GM18498 (cell line): ENCODE measurements at regions not wholly inside any gene's neighbourhood (a gene's known extent, or its start where the extent isn't known, plus 50 kb on each side); places are given as distances from the start of the nearest gene placed in this dataset.

Experiments used
- ATAC-seq: cut with Tn5 transposase; IDR thresholded peaks from one replicate; pipeline ENCODE4 v1.9.1; 2021; ENCODE audit warnings: mild to moderate bottlenecking, moderate library complexity; ENCODE audit not compliant: unreplicated experiment

DNA sequence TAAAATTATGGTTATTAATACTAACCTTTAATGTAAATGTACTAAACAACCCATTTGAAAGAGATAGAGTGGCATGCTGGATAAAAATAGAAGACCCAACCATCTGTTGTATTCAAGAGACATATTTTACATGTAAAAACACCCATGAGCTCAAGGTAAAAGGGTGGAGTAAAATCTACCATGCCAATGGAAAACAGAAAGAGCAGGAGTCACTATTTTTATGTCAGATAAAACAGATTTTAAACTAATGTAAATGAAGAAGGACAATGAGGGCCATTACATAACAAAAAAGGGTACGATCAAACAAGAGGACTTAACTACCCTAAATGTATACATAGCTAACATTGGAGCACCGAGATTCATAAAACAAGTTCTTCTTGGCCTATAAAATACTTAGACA lies 66.3 kb downstream of the ITM2A start:
- no peak for ATAC-seq

DNA sequence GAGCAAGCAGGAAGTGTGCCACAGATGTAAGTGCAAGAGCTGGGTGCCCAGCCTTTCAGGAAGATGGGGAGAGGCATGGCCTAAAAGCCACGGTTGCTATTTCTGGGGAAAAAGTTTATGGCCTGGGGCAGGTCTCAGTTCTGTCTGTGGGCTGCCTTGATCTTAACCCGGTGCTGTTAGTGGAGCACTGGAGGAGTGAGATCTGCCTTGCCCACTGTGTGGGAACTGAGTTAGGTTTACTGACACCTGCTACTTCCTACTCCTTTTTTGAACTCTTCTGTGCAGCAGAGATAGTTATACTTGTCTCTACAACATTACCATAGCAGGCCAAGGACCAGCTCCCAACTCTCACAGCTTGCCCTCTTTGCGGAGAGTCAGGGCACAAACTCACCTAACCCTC lies 76.5 kb downstream of the ITM2A start:
- no peak for ATAC-seq

GRCh38 chrX:79288733-79289132 lies 78.4 kb downstream of the ITM2A start:
- ATAC-seq: no peak

DNA sequence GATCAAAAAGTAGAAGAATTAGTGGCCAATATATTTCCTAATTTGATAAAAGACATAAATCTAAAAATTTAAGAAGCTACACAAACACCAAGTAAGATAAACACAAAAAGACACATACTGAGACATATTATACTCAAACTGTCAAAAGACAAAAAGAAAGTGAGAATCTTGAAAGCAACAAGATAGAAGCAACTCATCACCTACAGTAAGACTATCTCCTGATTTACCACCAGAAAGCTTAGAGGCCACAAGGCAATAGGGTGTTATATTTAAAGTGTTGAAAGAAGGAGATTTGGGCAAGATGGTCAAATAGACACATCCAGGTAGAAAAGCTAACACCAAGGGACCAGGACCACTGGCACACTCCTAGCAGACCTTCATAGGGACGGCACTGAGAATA lies 79.4 kb downstream of the ITM2A start:
- ATAC-seq: no peak

- ATAC-seq: no peak
Measured at GRCh38 chrX:79281775-79282174, 85.4 kb downstream of the ITM2A start.

DNA sequence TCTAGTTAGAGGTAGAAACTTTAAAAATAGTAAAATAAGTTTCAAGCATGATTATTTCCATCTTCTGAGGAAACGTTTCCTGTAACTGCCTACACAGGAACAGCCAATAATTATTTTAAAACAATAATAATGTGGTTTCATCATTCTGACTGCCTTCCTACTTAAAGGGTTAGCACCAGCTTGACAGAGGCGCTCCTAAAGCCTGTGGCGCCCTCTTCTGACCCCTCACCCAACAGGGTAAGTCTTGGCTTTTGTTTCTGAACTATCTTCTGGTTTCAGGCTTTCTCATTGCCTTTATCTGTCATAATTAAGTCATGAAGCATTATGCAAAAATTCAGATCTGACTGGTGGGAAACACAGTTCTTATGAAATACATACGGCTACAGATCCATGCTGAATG lies 96.7 kb downstream of the ITM2A start:
- ATAC-seq: peak; percentile 95

GRCh38 chrX:79268788-79269187 lies 98.3 kb downstream of the ITM2A start:
- no peak for ATAC-seq

DNA sequence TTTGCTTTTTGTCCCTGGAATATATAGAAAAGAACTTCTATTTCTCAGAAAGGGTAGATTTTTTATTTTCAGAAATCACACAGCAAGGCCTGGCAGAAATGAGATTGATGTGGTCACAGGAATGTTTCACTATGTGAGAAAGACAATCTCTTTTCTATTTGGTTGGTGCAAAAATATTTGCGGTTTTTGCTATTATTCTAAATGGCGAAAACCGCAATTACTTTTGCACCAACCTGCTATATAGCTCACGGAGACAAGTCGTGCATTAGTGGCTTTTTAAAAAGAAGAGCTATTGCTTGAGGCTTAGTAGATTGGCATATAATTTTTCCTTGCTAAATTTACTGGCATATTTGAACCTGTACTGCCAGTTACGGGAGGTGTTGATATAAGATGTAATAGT lies 100.4 kb downstream of the ITM2A start:
- ATAC-seq: no peak

DNA sequence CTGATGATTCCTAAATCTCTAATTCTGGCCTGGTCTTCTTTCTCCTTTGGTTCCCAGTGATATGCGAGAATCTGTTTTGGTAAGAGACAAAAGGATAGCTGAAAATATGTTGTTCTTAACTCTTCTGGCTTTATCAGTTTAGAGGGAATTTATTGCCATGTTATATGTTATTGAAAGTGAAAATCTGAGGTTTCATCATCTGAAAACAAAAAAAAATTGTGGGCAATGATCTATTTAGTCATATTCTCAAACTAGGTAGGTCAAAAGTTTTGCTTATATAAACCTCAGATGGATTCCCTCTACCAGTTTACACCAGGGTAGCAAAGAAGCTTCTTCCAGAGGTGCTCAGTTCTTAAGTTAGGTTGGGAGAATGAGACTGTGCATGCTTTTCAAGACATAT lies 103.6 kb downstream of the ITM2A start:
- no peak for ATAC-seq

DNA sequence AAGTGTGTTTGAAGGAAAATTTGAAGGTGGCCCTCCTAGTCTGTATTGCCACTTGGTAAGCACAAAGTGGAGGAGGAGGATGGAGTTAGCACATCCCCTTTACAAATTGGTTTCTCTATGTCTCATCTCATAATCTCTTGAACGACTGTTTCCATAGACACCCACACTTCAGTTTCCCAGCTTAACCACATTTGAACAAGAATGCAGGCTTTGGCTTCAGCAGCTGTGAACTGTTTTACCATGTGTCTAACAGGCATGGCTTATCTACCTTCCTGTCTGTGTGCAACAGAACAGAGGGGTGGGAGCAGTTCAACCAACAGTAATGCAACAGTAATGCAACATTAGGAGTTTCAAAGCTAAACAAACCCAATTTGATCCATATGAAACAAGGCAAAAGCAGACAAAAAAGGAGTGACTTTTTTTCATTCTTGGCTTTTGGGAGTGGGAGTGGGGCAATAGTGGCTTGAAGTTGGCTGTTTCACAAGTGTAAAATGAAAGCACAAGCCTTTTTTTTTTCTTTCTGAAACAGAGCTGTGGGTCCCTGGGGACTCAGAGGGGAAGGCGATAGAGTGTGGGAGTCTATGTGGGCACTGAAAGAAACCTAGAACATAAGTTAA lies 108.0 kb downstream of the ITM2A start:
- ATAC-seq: peak; percentile 91

DNA sequence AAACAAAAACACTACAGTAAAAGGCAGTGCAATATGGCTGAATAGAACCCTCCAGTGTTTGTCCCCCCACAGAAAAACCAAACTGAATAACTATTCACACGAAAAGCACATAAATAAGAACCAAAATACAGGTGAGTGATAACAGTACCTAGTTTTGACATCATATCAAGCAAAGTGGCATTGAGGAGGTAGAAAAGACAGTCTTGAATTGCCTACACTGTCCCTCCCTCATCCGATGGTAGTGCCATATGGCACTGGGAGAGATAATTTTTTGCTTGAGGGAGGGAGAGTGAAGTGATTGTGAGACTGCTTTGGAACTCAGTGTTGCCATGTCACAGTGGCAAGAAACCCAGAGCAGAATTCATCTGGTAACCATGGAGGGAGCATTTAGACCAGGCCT lies 99.2 kb downstream of the GPR174 start:
- ATAC-seq: no peak

DNA sequence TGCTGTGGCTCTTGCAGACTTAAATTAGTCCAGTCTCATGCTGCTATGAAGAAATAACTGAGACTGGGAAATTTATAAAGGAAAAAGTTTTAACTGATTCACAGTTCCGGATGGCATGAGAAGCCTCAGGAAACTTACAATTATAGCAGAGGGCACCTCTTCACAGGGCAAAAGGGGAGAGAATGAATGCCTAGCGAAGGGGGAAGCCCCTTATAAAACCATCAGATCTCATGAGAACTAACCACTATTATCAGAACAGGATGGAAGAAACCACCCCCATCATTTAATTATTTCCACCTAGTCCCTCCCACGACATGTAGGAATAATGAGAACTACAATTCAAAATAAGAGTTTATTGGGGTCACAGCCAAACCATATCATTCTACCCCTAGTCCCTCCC lies 91.4 kb downstream of the GPR174 start:
- no peak for ATAC-seq

DNA sequence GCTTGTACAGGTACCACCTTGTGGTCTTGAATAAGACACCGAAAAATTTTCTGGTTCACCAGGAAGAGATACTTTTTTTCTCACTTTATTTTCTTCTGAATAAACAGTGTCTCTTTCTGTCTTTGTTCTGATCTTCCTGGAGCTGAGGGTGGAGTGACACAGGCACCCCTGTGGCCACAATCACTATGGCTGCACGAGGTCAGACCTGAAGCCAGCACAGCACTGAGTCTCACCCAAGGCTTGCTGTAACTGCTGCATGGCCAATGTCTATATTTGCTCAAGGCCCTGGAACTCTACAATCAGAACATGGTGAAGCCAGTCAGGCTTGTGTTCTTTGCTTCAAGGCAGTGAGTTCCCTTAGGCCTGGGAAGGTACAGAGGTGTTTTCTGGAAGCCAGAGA lies 87.2 kb downstream of the GPR174 start:
- ATAC-seq: no peak
